K562 (cell line): ENCODE measurements at regions not wholly inside any gene's neighbourhood (a gene's known extent, or its start where the extent isn't known, plus 50 kb on each side); places are given as distances from the start of the nearest gene placed in this dataset.

ENCODE experiments used
- CEBPB ChIP-seq: fragments of 450-650 bp; IDR thresholded peaks from 2 replicates; pipeline ENCODE4 v1.6.1; 2016; ENCODE audit warnings: missing genetic modification characterization, missing compliant biosample characterization
- CHD2 ChIP-seq: IDR thresholded peaks from 2 replicates; pipeline ENCODE4 v1.6.1; 2011; ENCODE audit warnings: low read depth, low read length
- CREB1 ChIP-seq, 2 experiments: sonication (generic) in 1 of 2; formaldehyde crosslinking in 1 of 2; IDR thresholded peaks; 2 replicates each; pipeline versions ENCODE4 v1.6.1 to v1.8.0; 2012 to 2022; ENCODE audit warnings: inconsistent platforms in 1 of 2, mild to moderate bottlenecking in 1 of 2, missing genetic modification reagents in 1 of 2, moderate library complexity in 1 of 2
- EP300 ChIP-seq: IDR thresholded peaks from 2 replicates; pipeline ENCODE4 v1.6.1; 2012; ENCODE audit warnings: low read length, improper control_type of control experiment
- XRCC5 ChIP-seq: fragments of 200-400 bp; formaldehyde crosslinking; IDR thresholded peaks from 2 replicates; pipeline ENCODE4 v1.6.1; 2017; ENCODE audit warnings: low read depth, mild to moderate bottlenecking, low read length
- TF ChIP-seq, protein P1 (sequence below), 3 experiments: IDR thresholded peaks in 2 of 3; conservative IDR thresholded peaks in 1 of 3; 2 replicates each; pipeline ENCODE4 v1.5.1; 2011 to 2012; ENCODE audit warnings: low read length in 3 of 3, mild to moderate bottlenecking in 3 of 3, control low read depth in 2 of 3, improper control_type of control experiment in 1 of 3, inconsistent platforms in 1 of 3, low read depth in 1 of 3, mixed read lengths in 1 of 3, moderate library complexity in 1 of 3; ENCODE audit not compliant: insufficient read depth in 2 of 3
- TF ChIP-seq, protein P2 (sequence below): sonication (generic); formaldehyde crosslinking; IDR thresholded peaks from 2 replicates; pipeline ENCODE4 v1.9.0; 2022; ENCODE audit warnings: mild to moderate bottlenecking, missing genetic modification reagents

DNA sequence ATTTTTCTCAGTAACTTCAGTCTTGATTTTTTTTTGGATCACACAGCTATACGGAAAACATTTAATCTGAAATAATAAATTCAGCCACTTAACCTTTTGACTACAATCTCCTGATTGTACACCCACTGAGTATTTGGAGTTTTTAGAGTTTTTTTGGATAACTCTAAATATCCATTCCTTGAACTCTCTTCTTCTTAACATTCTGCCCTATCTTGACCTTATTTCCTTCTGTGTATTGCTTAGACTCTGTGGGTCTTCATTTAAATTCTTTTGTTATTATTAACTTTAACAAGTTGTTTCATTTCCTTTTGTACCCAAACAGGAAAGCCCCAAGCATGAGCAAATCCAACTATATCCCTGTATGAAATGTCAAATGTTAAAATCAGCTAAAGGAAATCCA is 170.2 kb upstream of the PTCHD4 start:
- no peak for TF ChIP-seq XRCC5
- TF ChIP-seq CHD2 = no peak
- no peak for TF ChIP-seq CEBPB
- TF ChIP-seq EP300 = no peak
- TF ChIP-seq, protein P1, sequence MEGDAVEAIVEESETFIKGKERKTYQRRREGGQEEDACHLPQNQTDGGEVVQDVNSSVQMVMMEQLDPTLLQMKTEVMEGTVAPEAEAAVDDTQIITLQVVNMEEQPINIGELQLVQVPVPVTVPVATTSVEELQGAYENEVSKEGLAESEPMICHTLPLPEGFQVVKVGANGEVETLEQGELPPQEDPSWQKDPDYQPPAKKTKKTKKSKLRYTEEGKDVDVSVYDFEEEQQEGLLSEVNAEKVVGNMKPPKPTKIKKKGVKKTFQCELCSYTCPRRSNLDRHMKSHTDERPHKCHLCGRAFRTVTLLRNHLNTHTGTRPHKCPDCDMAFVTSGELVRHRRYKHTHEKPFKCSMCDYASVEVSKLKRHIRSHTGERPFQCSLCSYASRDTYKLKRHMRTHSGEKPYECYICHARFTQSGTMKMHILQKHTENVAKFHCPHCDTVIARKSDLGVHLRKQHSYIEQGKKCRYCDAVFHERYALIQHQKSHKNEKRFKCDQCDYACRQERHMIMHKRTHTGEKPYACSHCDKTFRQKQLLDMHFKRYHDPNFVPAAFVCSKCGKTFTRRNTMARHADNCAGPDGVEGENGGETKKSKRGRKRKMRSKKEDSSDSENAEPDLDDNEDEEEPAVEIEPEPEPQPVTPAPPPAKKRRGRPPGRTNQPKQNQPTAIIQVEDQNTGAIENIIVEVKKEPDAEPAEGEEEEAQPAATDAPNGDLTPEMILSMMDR (IDR thresholded peaks at IDR 0.05 in 2 of 3, conservative IDR thresholded peaks at IDR 0.05 in 1 of 3; ENCODE audit: insufficient read depth in 2 of 3, low read depth in 1 of 3, low read length in 3 of 3) = no peak
- TF ChIP-seq, protein P2, sequence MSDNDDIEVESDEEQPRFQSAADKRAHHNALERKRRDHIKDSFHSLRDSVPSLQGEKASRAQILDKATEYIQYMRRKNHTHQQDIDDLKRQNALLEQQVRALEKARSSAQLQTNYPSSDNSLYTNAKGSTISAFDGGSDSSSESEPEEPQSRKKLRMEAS (CRISPR knock-in tag) = no peak
- TF ChIP-seq CREB1 (IDR thresholded peaks at IDR 0.05) = no peak
- TF ChIP-seq CREB1 (CRISPR knock-in tag; IDR thresholded peaks at IDR 0.05) = no peak
